ENCODE measurements at regions not wholly inside any gene's neighbourhood (a gene's known extent, or its start where the extent isn't known, plus 50 kb on each side); places are given as distances from the start of the nearest gene placed in this dataset.
A peak's percentile ranks its signal among the peaks of the same experiment; 100 is the strongest.

DNA sequence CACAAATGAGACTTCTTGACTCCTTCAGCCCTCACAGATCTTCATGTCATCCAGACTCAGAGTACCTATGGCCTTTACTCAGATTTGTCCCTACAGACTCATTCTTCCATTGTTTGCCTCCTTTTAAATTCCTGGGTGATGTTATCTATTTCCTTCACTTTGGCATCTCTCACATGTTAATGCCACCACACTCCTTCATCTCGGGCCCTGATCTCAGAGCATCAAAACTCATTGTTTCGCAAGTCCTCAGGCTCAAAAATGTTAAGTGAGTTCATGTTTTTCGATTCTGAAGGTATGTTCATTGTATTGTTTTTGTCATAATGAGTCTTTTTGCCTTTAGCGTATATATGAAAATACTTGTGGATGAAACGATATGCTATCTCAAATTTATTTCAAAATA is 62.3 kb upstream of the AHR start:
- Mint-ChIP-seq H3K9me3 (peaks cover 31% of the 10 kb centered on the region), H3K27ac (peak overlapping the region; percentile 68), H3K4me1 (ENCODE audit: low read depth) (peaks cover 63% of the 10 kb centered on the region), H3K4me3 (peak overlapping the region; percentile 20), H3K27me3 (ENCODE audit: insufficient read depth) (peaks cover 5% of the 10 kb centered on the region), H3K36me3 (ENCODE audit: low read depth) (peaks cover 22% of the 10 kb centered on the region)
- DNase-seq (ENCODE audit: low spot score): no peak
- intact Hi-C loops (cut with micrococcal nuclease): no loop called here

DNA sequence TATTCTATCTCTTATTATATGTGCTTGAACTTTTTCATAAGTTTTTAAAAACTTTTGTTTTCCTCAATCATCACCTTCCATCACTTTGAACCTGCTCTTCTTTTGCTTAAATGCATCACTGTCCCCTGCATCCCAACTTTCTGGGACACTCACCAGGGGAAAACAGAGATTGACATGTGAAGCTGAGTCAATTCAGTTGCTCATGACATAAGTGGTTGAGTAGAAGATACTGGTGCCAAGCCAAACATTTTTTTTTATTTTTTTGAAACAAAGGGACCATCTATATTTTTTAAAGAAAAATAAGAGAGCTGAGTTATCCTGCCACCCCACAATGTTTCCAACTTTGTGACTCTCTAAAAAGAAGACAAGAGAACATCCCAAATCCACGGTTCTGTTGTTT is 61.8 kb upstream of the AHR start:
- intact Hi-C loops (cut with micrococcal nuclease): no loop called here
- no peak overlapping the region for H3K4me3 Mint-ChIP-seq
- no peak for DNase-seq (ENCODE audit: low spot score)
- peaks cover 63% of the 10 kb centered on the region for H3K4me1 Mint-ChIP-seq (ENCODE audit: low read depth)
- no peak overlapping the region for H3K27ac Mint-ChIP-seq
- peaks cover 22% of the 10 kb centered on the region for H3K36me3 Mint-ChIP-seq (ENCODE audit: low read depth)
- H3K27me3 Mint-ChIP-seq (ENCODE audit: insufficient read depth): peaks cover 5% of the 10 kb centered on the region
- H3K9me3 Mint-ChIP-seq: peaks cover 31% of the 10 kb centered on the region

DNA sequence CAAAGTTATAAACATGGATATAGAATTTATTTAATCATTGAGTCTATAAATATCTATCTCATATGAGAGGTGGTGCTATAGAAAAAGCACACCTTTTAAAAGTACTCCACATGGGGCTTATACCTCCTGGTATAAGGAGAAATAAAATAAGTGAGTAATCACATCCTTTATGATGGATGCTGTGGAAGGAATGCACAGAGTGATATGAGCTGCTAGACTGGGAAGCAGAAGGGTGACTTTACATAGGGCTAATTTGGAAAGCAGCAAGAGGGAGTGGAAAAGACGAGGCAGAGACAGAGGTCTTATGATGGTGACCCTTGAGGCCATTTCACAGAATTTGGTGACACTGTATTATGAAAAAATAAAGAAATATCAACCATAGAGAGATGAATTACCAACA is 59.4 kb upstream of the AHR start:
- H3K36me3 Mint-ChIP-seq (ENCODE audit: low read depth): peaks cover 23% of the 10 kb centered on the region
- H3K9me3 Mint-ChIP-seq: peaks cover 31% of the 10 kb centered on the region
- no peak overlapping the region for H3K4me3 Mint-ChIP-seq
- intact Hi-C loops (cut with micrococcal nuclease): no loop called here
- H3K27ac Mint-ChIP-seq: no peak overlapping the region
- peaks cover 41% of the 10 kb centered on the region for H3K4me1 Mint-ChIP-seq (ENCODE audit: low read depth)
- peaks cover 5% of the 10 kb centered on the region for H3K27me3 Mint-ChIP-seq (ENCODE audit: insufficient read depth)
- DNase-seq (ENCODE audit: low spot score): no peak

DNA sequence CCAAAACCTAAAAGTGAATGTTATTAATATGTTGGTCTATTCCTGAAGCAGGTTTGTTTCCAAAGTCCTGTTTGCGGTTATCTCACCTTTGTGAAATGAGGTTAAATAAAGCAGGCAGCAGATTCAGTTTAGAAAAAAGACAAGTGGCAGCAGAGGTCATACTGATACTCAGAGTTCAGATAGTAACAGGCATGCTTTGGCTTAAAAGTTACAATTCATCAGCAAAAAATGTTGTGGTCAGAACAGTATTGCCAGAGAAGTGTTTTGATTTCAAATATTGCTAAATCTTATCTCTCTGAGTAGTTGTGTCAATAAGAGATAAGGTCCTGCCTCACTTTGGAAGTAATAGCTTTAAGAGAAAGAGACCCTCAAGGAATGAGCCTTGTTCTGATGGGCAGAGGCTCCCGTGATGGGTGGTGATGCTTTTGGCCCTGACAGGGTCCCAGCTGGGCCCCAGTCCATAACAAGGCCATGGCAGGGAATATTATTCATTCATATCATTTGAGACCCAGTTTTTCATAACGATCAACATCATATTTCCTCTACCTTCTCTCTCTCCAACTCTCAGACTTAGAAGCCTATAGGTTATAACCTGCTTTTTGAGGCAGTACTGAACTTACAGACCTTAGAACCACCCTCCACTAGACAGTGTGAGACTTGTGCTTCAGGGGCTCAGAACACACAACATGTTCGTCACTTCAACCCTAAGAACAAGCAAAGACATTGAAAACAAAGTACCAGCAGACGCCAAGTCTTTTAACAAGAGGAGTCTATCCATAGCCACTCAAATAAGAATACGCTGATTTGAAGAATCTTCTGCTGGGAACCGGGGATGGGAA is 58.5 kb upstream of the AHR start:
- H3K4me3 Mint-ChIP-seq: no peak overlapping the region
- DNase-seq (ENCODE audit: low spot score): no peak
- H3K27ac Mint-ChIP-seq: no peak overlapping the region
- H3K27me3 Mint-ChIP-seq (ENCODE audit: insufficient read depth): peaks cover 5% of the 10 kb centered on the region
- peaks cover 32% of the 10 kb centered on the region for H3K4me1 Mint-ChIP-seq (ENCODE audit: low read depth)
- peaks cover 30% of the 10 kb centered on the region for H3K9me3 Mint-ChIP-seq
- intact Hi-C loops (cut with micrococcal nuclease): no loop called here
- H3K36me3 Mint-ChIP-seq (ENCODE audit: low read depth): peaks cover 22% of the 10 kb centered on the region

DNA sequence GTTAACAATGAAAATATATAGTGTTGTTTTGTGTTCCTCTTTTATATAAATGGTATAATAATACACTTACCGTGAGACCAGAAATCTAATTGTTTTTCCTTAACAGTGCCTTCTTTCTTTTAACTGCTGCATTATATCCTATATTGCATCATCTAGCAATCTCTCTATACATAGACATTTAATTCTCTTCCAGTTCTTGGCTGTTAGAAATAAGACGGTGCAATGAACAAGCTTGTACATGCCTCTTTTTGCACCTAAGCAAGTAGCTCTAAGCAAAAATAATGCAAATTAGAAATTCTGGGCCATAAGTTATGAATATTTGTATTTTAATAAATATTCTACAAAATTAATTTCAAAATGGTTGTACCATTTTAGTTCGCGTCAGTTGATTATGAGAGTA is 55.9 kb upstream of the AHR start:
- peaks cover 12% of the 10 kb centered on the region for H3K9me3 Mint-ChIP-seq
- intact Hi-C loops (cut with micrococcal nuclease): no loop called here
- H3K36me3 Mint-ChIP-seq (ENCODE audit: low read depth): peaks cover 8% of the 10 kb centered on the region

DNA sequence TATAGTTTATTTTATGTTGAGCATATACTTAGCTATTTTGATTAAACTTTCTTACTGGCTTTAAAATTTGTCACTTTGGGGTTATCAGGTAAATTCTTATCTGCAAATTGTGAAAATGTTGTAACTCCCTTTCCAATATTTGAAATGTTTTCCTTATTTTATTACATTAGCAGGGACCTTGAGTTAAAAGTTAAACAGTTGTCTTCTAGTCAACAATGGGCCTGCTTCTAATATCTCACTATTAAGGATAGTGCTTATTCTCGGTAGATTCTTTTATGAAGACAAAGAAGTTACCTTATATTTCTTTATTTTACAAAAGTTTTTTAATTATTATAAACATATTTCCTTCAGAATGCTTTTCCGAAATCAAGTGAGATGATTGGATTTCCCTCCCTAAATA is 53.7 kb upstream of the AHR start:
- peaks cover 8% of the 10 kb centered on the region for H3K4me1 Mint-ChIP-seq (ENCODE audit: low read depth)
- no peak overlapping the region for H3K4me3 Mint-ChIP-seq
- intact Hi-C loops (cut with micrococcal nuclease): no loop called here
- H3K36me3 Mint-ChIP-seq (ENCODE audit: low read depth): peaks cover 4% of the 10 kb centered on the region
- peaks cover 4% of the 10 kb centered on the region for H3K9me3 Mint-ChIP-seq
- no peak for DNase-seq (ENCODE audit: low spot score)
- no peak overlapping the region for H3K27ac Mint-ChIP-seq
- H3K27me3 Mint-ChIP-seq (ENCODE audit: insufficient read depth): no peaks in the 10 kb centered on the region

More for the DNA sequence above, 55.9 kb upstream of the AHR start:
- Mint-ChIP-seq H3K4me3 (no peak overlapping the region), H3K27me3 (ENCODE audit: insufficient read depth) (peaks cover under 1% of the 10 kb centered on the region), H3K4me1 (ENCODE audit: low read depth) (peaks cover 10% of the 10 kb centered on the region), H3K27ac (no peak overlapping the region)
- no peak for DNase-seq (ENCODE audit: low spot score)

DNA sequence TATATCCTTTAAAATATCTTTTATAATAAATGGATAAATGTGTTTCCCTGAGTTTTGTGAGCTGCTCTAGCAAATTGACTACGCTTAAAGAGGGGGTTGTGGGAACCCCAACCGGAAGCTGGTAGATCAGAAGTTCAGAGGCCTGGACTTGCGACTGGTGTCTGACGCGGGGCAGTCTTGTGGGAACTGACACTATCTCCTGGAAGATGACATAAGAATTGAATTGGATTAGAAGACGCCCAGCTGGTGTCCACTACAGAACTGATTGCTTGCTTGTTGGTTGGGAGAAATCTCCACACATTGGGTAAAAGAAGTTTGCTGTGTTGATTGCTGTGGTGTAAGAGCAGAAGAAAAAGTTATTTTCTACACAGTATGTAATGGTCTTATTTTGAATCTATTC is 51.1 kb upstream of the AHR start:
- H3K36me3 Mint-ChIP-seq (ENCODE audit: low read depth): peaks cover 2% of the 10 kb centered on the region
- H3K9me3 Mint-ChIP-seq: peaks cover 8% of the 10 kb centered on the region
- H3K27ac Mint-ChIP-seq: no peak overlapping the region
- intact Hi-C loops (cut with micrococcal nuclease): no loop called here
- no peaks in the 10 kb centered on the region for H3K27me3 Mint-ChIP-seq (ENCODE audit: insufficient read depth)
- no peak overlapping the region for H3K4me3 Mint-ChIP-seq
- H3K4me1 Mint-ChIP-seq (ENCODE audit: low read depth): peaks cover 8% of the 10 kb centered on the region
- DNase-seq (ENCODE audit: low spot score): no peak

DNA sequence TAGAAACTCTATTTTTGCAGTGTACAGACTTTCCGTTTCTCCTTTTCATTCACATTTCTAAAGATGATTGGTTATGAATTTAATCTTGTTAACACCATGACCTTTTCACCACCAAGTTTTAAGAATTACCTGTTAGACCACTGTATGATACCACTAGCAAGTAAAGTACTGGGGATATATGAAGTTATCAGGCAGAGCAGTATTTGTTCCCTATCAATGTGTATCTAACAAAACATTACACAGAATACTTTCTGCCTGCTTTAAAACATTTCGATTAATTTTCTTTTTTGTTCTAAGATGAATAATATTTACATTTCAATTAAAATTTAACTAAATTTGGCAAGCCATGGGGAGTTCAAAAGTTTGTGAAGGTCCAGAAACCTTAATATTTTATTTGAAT is 49.9 kb upstream of the AHR start:
- H3K4me1 Mint-ChIP-seq (ENCODE audit: low read depth): peaks cover 8% of the 10 kb centered on the region
- H3K9me3 Mint-ChIP-seq: peaks cover 18% of the 10 kb centered on the region
- intact Hi-C loops (cut with micrococcal nuclease): no loop called here
- H3K36me3 Mint-ChIP-seq (ENCODE audit: low read depth): peaks cover 1% of the 10 kb centered on the region
- H3K27me3 Mint-ChIP-seq (ENCODE audit: insufficient read depth): no peaks in the 10 kb centered on the region
- DNase-seq (ENCODE audit: low spot score): no peak
- H3K27ac Mint-ChIP-seq: no peak overlapping the region
- no peak overlapping the region for H3K4me3 Mint-ChIP-seq

All from activated T-helper 1 cell treated with anti-CD3 and anti-CD28 coated beads, Interleukin-12 subunit alpha, Interleukin-12 subunit beta, Interleukin-2, Interleukin-4 antibody, amounts not matched to agents 30 ng/mL and 10 ng/mL and 1 ng/mL, durations not matched to agents 14 hours and 24 hours and 36 hours (primary cell).